Fibroblast of peridontal ligament (primary cell): ENCODE measurements at regions not wholly inside any gene's neighbourhood (a gene's known extent, or its start where the extent isn't known, plus 50 kb on each side); places are given as distances from the start of the nearest gene placed in this dataset.
"Not testable (repeated sequence)": the region's sequence is repeated elsewhere in the genome, so short reads cannot be mapped to it uniquely, and the experiment has no call there.

Experiments used
- DNase-seq: peaks from one replicate; pipeline ENCODE4 v3.0.0-alpha.2; 2010; ENCODE audit errors: extremely low read depth

- peak; percentile 39 for DNase-seq
Measured at GRCh38 chr13:66154354-66154753, 1075.8 kb downstream of the PCDH9 start.

- DNase-seq = no peak
Measured at GRCh38 chr13:66152596-66152995, 1077.5 kb downstream of the PCDH9 start.

- not testable (repeated sequence) for DNase-seq
Measured at GRCh38 chr13:66144357-66144756, 1085.8 kb downstream of the PCDH9 start.

- DNase-seq = no peak
Measured at GRCh38 chr13:66139701-66140100, 1090.4 kb downstream of the PCDH9 start.

- no peak for DNase-seq
Measured at GRCh38 chr13:66139250-66139649, 1090.9 kb downstream of the PCDH9 start.

GRCh38 chr13:66138172-66138811, 1091.8 kb downstream of the PCDH9 start:
- no peak for DNase-seq

GRCh38 chr13:66137384-66137783, 1092.8 kb downstream of the PCDH9 start:
- DNase-seq = peak; percentile 7

GRCh38 chr13:66128692-66129269, 1101.4 kb downstream of the PCDH9 start:
- no peak for DNase-seq

- no peak for DNase-seq
Measured at GRCh38 chr13:66128201-66128600, 1101.9 kb downstream of the PCDH9 start.

- no peak for DNase-seq
Measured at GRCh38 chr13:66117563-66117962, 1112.6 kb downstream of the PCDH9 start.

- peak; percentile 98 for DNase-seq
Measured at GRCh38 chr13:66113882-66114526, 1116.1 kb downstream of the PCDH9 start.

GRCh38 chr13:66111628-66112027, 1118.5 kb downstream of the PCDH9 start:
- DNase-seq = no peak

- DNase-seq = no peak
Measured at GRCh38 chr13:66106246-66106645, 1123.9 kb downstream of the PCDH9 start.

- DNase-seq = peak; percentile 11
Measured at GRCh38 chr13:66102864-66103263, 1127.3 kb downstream of the PCDH9 start.

GRCh38 chr13:66099825-66100224, 1130.3 kb downstream of the PCDH9 start:
- no peak for DNase-seq

GRCh38 chr13:66098931-66099628, 1131.1 kb downstream of the PCDH9 start:
- DNase-seq = no peak

- no peak for DNase-seq
Measured at GRCh38 chr13:66089711-66090110, 1140.4 kb downstream of the PCDH9 start.

GRCh38 chr13:66087269-66087710, 1142.8 kb downstream of the PCDH9 start:
- DNase-seq = peak; percentile 42

GRCh38 chr13:66077132-66077689, 1152.9 kb downstream of the PCDH9 start:
- DNase-seq = peak; percentile 41

GRCh38 chr13:66076417-66076816, 1153.7 kb downstream of the PCDH9 start:
- DNase-seq = peak; percentile 82

- DNase-seq = no peak
Measured at GRCh38 chr13:66074018-66074615, 1156.0 kb downstream of the PCDH9 start.

- DNase-seq = peak; percentile 10
Measured at GRCh38 chr13:66072097-66072496, 1158.0 kb downstream of the PCDH9 start.
